GM20000 (cell line): ENCODE measurements at regions not wholly inside any gene's neighbourhood (a gene's known extent, or its start where the extent isn't known, plus 50 kb on each side); places are given as distances from the start of the nearest gene placed in this dataset.

ENCODE experiments used
- DNase-seq: peaks from one replicate; pipeline ENCODE4 v3.0.0; 2012; ENCODE audit warnings: low spot score
- TF ChIP-seq, protein P1 (sequence below): IDR thresholded peaks from 2 replicates; pipeline ENCODE4 v1.5.1; 2012; ENCODE audit warnings: mild to moderate bottlenecking, control low read depth; ENCODE audit errors: extremely low read depth, missing control alignments

GRCh38 chr21:18460979-18461378, 57.4 kb upstream of the TMPRSS15 start:
- DNase-seq: no peak
- TF ChIP-seq, protein P1, sequence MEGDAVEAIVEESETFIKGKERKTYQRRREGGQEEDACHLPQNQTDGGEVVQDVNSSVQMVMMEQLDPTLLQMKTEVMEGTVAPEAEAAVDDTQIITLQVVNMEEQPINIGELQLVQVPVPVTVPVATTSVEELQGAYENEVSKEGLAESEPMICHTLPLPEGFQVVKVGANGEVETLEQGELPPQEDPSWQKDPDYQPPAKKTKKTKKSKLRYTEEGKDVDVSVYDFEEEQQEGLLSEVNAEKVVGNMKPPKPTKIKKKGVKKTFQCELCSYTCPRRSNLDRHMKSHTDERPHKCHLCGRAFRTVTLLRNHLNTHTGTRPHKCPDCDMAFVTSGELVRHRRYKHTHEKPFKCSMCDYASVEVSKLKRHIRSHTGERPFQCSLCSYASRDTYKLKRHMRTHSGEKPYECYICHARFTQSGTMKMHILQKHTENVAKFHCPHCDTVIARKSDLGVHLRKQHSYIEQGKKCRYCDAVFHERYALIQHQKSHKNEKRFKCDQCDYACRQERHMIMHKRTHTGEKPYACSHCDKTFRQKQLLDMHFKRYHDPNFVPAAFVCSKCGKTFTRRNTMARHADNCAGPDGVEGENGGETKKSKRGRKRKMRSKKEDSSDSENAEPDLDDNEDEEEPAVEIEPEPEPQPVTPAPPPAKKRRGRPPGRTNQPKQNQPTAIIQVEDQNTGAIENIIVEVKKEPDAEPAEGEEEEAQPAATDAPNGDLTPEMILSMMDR: no peak

DNA sequence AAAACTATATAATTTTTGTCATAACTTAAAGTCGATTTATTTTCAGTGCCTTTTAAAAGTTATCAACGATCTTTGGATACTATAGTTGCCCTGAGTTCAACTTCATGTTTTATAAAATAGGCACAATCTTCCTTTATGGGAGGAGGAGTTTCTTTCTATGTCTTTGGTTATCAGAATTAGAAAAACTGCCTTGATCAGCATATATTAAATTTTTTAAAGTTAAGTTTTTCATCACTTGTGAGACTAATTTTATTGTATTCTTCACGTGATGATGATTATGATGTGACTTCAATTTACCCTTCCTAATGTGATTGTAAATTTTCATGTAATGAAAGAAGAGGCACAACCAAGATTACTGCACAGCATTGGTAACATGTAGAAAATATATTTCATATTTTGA, 58.2 kb upstream of the TMPRSS15 start:
- DNase-seq: no peak
- TF ChIP-seq, protein P1: no peak

DNA sequence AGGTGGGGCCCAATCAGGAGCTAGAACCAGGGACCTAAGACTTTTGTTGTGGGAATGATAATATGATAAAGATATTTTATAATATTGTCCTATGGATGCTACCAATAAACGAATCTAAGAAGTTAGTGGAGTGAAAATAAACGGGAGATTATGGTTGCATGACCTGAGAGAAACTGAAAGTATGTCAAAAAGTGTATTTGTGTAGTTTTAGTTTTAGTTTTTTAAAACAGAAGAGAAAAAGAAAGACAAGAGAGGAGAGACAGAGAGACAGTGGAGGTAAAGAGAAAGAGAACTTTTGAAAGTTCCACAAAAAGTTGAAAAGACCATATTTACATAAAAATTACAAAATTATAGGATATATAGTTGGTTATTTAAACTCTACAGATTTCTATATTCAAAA, 64.1 kb upstream of the TMPRSS15 start:
- DNase-seq: no peak
- TF ChIP-seq, protein P1: no peak

GRCh38 chr21:18468790-18469189, 65.2 kb upstream of the TMPRSS15 start:
- no peak for DNase-seq
- TF ChIP-seq, protein P1: no peak

DNA sequence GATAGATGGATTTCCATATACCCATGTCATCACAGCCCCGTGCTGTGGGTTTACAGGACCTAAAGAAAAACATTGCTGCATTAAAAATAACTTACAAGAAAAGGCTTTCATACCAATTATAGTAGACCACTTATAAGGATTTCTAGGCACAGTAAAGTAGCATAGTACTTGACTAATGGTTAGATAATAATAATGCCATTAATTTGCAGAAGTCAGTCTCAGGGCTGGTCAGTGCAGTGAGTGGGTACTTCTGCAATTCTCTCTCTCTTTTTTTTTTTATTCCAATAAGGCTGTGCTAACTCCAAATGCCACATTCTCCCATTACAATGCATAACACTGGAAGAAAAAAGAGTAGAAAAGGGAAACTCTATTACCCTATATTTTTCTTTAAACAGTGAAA, 73.1 kb upstream of the TMPRSS15 start:
- no peak for DNase-seq
- TF ChIP-seq, protein P1: no peak

- TF ChIP-seq, protein P1: no peak
- DNase-seq: no peak
These were observed 73.5 kb upstream of the TMPRSS15 start for GRCh38 chr21:18477043-18477442.

- TF ChIP-seq, protein P1: no peak
These were observed 74.9 kb upstream of the TMPRSS15 start for GRCh38 chr21:18478513-18478912.

More at GRCh38 chr21:18478513-18478912, 74.9 kb upstream of the TMPRSS15 start:
- no peak for DNase-seq
